ENCODE measurements at regions not wholly inside any gene's neighbourhood (a gene's known extent, or its start where the extent isn't known, plus 50 kb on each side); places are given as distances from the start of the nearest gene placed in this dataset.

DNA sequence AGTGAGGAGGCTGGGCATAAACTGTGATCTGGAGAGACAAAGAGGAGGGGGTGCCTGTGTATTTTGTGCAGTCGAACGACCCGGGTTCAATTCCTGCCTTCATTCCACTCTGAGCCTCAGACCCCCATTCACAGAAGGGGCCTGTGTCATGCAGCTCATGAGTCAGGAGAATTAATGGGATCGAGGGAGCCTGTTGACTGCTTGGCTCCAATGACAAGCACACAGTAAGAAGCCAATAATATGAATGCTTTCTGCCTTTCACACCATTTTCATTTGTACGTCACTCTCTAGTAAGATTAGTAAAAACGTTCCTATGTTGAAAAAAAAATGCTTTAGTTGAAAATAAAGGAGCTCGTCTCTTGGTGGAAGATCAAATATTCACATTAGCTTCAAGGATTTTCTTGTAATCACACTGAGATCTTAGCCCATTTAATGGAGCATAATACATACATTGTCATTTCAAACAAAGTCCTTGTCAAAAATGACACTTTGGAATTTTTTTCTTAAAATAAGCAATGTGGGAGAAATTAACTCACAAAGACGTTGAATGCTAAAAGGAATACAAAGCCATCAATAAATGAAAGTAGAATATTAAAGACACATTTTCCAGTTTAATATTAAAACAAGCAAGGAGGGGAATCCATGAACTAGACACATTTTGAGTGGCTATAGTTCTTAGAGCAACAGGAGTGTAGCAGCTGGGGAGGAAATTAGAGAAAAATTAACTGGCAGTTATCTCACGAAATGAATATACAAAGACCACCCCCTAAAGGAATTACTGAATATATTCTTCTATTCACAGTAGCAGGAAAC lies 246.7 kb upstream of the AFDN start:
- no peak overlapping the region for H2BK15ac ChIP-seq (ENCODE audit: low read depth, poor library complexity, severe bottlenecking)
- peaks cover 0 to 10% of the 10 kb centered on the region in 2 experiments for H3K27me3 ChIP-seq (ENCODE audit: control insufficient read depth in 1 of 2, insufficient read depth in 1 of 2, low read length in 2 of 2)
- no peak overlapping the region for H3K14ac ChIP-seq (ENCODE audit: low read length in 2 of 2)
- H2BK120ac ChIP-seq (ENCODE audit: low read depth, low read length) = no peak overlapping the region
- no peak overlapping the region for H2AFZ ChIP-seq (ENCODE audit: low read depth, low read length)
- H3K18ac ChIP-seq (ENCODE audit: low read depth in 1 of 2, low read length in 2 of 2) = no peak overlapping the region
- H3K4me2 ChIP-seq (ENCODE audit: low read length, poor library complexity, severe bottlenecking) = no peak overlapping the region
- no peak overlapping the region for H2AK5ac ChIP-seq (ENCODE audit: low read length, severe bottlenecking)
- no peak overlapping the region for H2BK5ac ChIP-seq (ENCODE audit: low read depth, low read length, poor library complexity, severe bottlenecking)
- no peak overlapping the region for H4K8ac ChIP-seq (ENCODE audit: low read length)
- H3K27ac ChIP-seq (ENCODE audit: low read length, poor library complexity, severe bottlenecking) = no peak overlapping the region
- no peak overlapping the region for H3K4me3 ChIP-seq (ENCODE audit: insufficient read depth in 1 of 2, low read depth in 1 of 2, low read length in 2 of 2)
- peak overlapping the region; percentile 27 for H4K91ac ChIP-seq (ENCODE audit: low read length)
- no peak for DNase-seq
- 81% methylated on average over 3 of the region's 9 CpGs for WGBS
- H3K9me3 ChIP-seq (ENCODE audit: control insufficient read depth, low read length) = peaks cover 12% of the 10 kb centered on the region
- no peak overlapping the region for H3K9ac ChIP-seq (ENCODE audit: low read length)
- H3K79me1 ChIP-seq (replicated peaks; ENCODE audit: low read length, poor library complexity, severe bottlenecking) = no peaks in the 10 kb centered on the region
- H3K23ac ChIP-seq (ENCODE audit: low read length in 2 of 2) = no peak overlapping the region
- no peak overlapping the region for H2BK12ac ChIP-seq (ENCODE audit: low read length in 2 of 2)
- no peak overlapping the region for H3K4ac ChIP-seq (ENCODE audit: low read depth in 1 of 2, low read length in 2 of 2)
- H3K36me3 ChIP-seq (ENCODE audit: control insufficient read depth in 1 of 2, insufficient read depth in 2 of 2, low read depth in 1 of 2, low read length in 2 of 2) = peaks cover 0 to 3% of the 10 kb centered on the region in 2 experiments
- H3K4me1 ChIP-seq (ENCODE audit: control insufficient read depth, insufficient read depth, low read depth, low read length) = peaks cover 1% of the 10 kb centered on the region

DNA sequence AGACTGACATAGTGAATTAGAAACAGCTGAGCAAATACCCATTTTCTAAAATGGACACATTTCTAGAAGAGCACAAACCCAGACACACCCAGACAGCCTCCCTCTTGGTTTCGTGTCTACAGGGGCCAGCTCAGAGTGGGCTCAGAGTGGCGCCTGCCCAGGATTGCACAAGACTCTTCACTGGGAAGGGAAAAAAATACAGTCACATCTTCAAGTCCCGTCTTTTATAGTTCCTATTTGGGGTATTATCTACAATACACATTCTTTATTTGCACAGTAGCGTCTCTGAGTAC lies 246.1 kb upstream of the AFDN start:
- Histone ChIP-seq H2BK12ac (ENCODE audit: low read length in 2 of 2) (no peak overlapping the region), H3K36me3 (ENCODE audit: control insufficient read depth in 1 of 2, insufficient read depth in 2 of 2, low read depth in 1 of 2, low read length in 2 of 2) (peaks cover 0 to 3% of the 10 kb centered on the region in 2 experiments), H3K27ac (ENCODE audit: low read length, poor library complexity, severe bottlenecking) (no peak overlapping the region), H3K4me1 (ENCODE audit: control insufficient read depth, insufficient read depth, low read depth, low read length) (peaks cover 1% of the 10 kb centered on the region), H2AFZ (ENCODE audit: low read depth, low read length) (no peak overlapping the region), H2AK5ac (ENCODE audit: low read length, severe bottlenecking) (no peak overlapping the region), H2BK15ac (ENCODE audit: low read depth, poor library complexity, severe bottlenecking) (no peak overlapping the region), H3K27me3 (ENCODE audit: control insufficient read depth in 1 of 2, insufficient read depth in 1 of 2, low read length in 2 of 2) (peaks cover 0 to 10% of the 10 kb centered on the region in 2 experiments), H3K9ac (ENCODE audit: low read length) (no peak overlapping the region), H2BK5ac (ENCODE audit: low read depth, low read length, poor library complexity, severe bottlenecking) (no peak overlapping the region), H3K9me3 (ENCODE audit: control insufficient read depth, low read length) (peaks cover 12% of the 10 kb centered on the region), H4K91ac (ENCODE audit: low read length) (no peak overlapping the region), H3K4me2 (ENCODE audit: low read length, poor library complexity, severe bottlenecking) (no peak overlapping the region), H3K4me3 (ENCODE audit: insufficient read depth in 1 of 2, low read depth in 1 of 2, low read length in 2 of 2) (no peak overlapping the region), H4K8ac (ENCODE audit: low read length) (no peak overlapping the region), H2BK120ac (ENCODE audit: low read depth, low read length) (no peak overlapping the region), H3K4ac (ENCODE audit: low read depth in 1 of 2, low read length in 2 of 2) (no peak overlapping the region), H3K14ac (ENCODE audit: low read length in 2 of 2) (no peak overlapping the region), H3K79me1 (replicated peaks; ENCODE audit: low read length, poor library complexity, severe bottlenecking) (no peaks in the 10 kb centered on the region), H3K23ac (ENCODE audit: low read length in 2 of 2) (no peak overlapping the region), H3K18ac (ENCODE audit: low read depth in 1 of 2, low read length in 2 of 2) (no peak overlapping the region)
- 63% methylated on average over 3 of the region's 4 CpGs for WGBS
- no peak for DNase-seq

DNA sequence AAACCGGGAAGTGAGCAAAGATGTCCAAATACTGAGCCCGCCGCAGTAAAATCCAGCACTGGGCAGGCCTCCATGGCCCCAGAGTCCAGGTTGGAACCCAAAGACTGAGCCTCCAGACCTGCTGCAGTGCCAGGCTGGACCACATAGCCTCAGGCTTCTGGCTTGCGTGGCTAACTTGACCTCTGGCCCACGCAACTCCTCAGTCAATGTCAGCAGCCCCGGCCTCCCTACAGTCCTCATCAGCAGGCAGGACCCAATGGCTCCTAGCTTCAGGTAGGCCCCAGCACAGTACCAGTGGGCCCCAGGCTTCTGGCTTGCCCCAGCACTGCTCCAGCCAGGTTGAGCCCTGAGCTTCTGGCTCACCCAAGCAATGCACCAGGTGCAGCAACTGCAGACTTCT lies 245.1 kb upstream of the AFDN start:
- H3K27ac ChIP-seq (ENCODE audit: low read length, poor library complexity, severe bottlenecking) = no peak overlapping the region
- H2BK5ac ChIP-seq (ENCODE audit: low read depth, low read length, poor library complexity, severe bottlenecking) = no peak overlapping the region
- H3K4ac ChIP-seq (ENCODE audit: low read depth in 1 of 2, low read length in 2 of 2) = no peak overlapping the region
- no peak overlapping the region for H3K4me2 ChIP-seq (ENCODE audit: low read length, poor library complexity, severe bottlenecking)
- no peak overlapping the region for H3K4me3 ChIP-seq (ENCODE audit: insufficient read depth in 1 of 2, low read depth in 1 of 2, low read length in 2 of 2)
- peaks cover 1% of the 10 kb centered on the region for H3K4me1 ChIP-seq (ENCODE audit: control insufficient read depth, insufficient read depth, low read depth, low read length)
- H4K91ac ChIP-seq (ENCODE audit: low read length) = no peak overlapping the region
- no peak overlapping the region for H3K18ac ChIP-seq (ENCODE audit: low read depth in 1 of 2, low read length in 2 of 2)
- H3K23ac ChIP-seq (ENCODE audit: low read length in 2 of 2) = no peak overlapping the region
- no peak overlapping the region for H2BK120ac ChIP-seq (ENCODE audit: low read depth, low read length)
- H3K36me3 ChIP-seq (ENCODE audit: control insufficient read depth in 1 of 2, insufficient read depth in 2 of 2, low read depth in 1 of 2, low read length in 2 of 2) = peaks cover 0 to 3% of the 10 kb centered on the region in 2 experiments
- no peak overlapping the region for H2AFZ ChIP-seq (ENCODE audit: low read depth, low read length)
- no peaks in the 10 kb centered on the region for H3K79me1 ChIP-seq (replicated peaks; ENCODE audit: low read length, poor library complexity, severe bottlenecking)
- H2AK5ac ChIP-seq (ENCODE audit: low read length, severe bottlenecking) = no peak overlapping the region
- H3K14ac ChIP-seq (ENCODE audit: low read length in 2 of 2) = no peak overlapping the region
- H2BK12ac ChIP-seq (ENCODE audit: low read length in 2 of 2) = no peak overlapping the region
- peaks cover 0 to 10% of the 10 kb centered on the region in 2 experiments for H3K27me3 ChIP-seq (ENCODE audit: control insufficient read depth in 1 of 2, insufficient read depth in 1 of 2, low read length in 2 of 2)
- H3K9ac ChIP-seq (ENCODE audit: low read length) = no peak overlapping the region
- WGBS = 95% methylated on average over 6 of the region's 6 CpGs
- DNase-seq = no peak
- no peak overlapping the region for H4K8ac ChIP-seq (ENCODE audit: low read length)
- peaks cover 19% of the 10 kb centered on the region for H3K9me3 ChIP-seq (ENCODE audit: control insufficient read depth, low read length)
- no peak overlapping the region for H2BK15ac ChIP-seq (ENCODE audit: low read depth, poor library complexity, severe bottlenecking)

DNA sequence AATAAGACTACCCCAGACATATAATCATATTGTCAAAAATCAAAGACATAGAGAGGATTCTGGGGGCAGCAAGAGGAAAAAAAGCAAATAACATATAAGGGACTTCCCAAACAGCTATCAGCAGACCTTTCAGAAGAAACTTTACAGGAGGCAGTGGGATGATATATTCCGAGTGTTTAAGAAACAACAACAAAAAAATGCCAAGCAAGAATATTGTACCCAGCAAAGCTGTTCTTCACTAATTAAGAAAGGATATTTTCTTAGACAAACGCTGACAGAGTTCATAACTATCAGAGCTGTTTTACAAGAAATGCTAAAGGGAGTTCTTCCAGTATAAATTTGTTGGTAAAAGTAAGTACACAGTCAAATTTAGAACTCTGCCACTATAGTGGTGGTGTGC lies 243.3 kb upstream of the AFDN start:
- DNase-seq = no peak
- no peak overlapping the region for H2AFZ ChIP-seq (ENCODE audit: low read depth, low read length)
- H3K36me3 ChIP-seq (ENCODE audit: control insufficient read depth in 1 of 2, insufficient read depth in 2 of 2, low read depth in 1 of 2, low read length in 2 of 2) = peaks cover 0 to 3% of the 10 kb centered on the region in 2 experiments
- peaks cover 0 to 6% of the 10 kb centered on the region in 2 experiments for H3K27me3 ChIP-seq (ENCODE audit: control insufficient read depth in 1 of 2, insufficient read depth in 1 of 2, low read length in 2 of 2)
- no peaks in the 10 kb centered on the region for H3K79me1 ChIP-seq (replicated peaks; ENCODE audit: low read length, poor library complexity, severe bottlenecking)
- H3K4me2 ChIP-seq (ENCODE audit: low read length, poor library complexity, severe bottlenecking) = no peak overlapping the region
- no CpG with 5 or more reads among the region's 2 CpGs for WGBS
- H2BK15ac ChIP-seq (ENCODE audit: low read depth, poor library complexity, severe bottlenecking) = no peak overlapping the region
- no peak overlapping the region for H3K4ac ChIP-seq (ENCODE audit: low read depth in 1 of 2, low read length in 2 of 2)
- no peak overlapping the region for H4K91ac ChIP-seq (ENCODE audit: low read length)
- no peak overlapping the region for H2AK5ac ChIP-seq (ENCODE audit: low read length, severe bottlenecking)
- no peak overlapping the region for H3K18ac ChIP-seq (ENCODE audit: low read depth in 1 of 2, low read length in 2 of 2)
- no peak overlapping the region for H2BK120ac ChIP-seq (ENCODE audit: low read depth, low read length)
- peaks cover 20% of the 10 kb centered on the region for H3K9me3 ChIP-seq (ENCODE audit: control insufficient read depth, low read length)
- no peak overlapping the region for H3K14ac ChIP-seq (ENCODE audit: low read length in 2 of 2)
- H3K23ac ChIP-seq (ENCODE audit: low read length in 2 of 2) = no peak overlapping the region
- peaks cover 3% of the 10 kb centered on the region for H3K4me1 ChIP-seq (ENCODE audit: control insufficient read depth, insufficient read depth, low read depth, low read length)
- H2BK5ac ChIP-seq (ENCODE audit: low read depth, low read length, poor library complexity, severe bottlenecking) = no peak overlapping the region
- no peak overlapping the region for H3K9ac ChIP-seq (ENCODE audit: low read length)
- no peak overlapping the region for H2BK12ac ChIP-seq (ENCODE audit: low read length in 2 of 2)
- no peak overlapping the region for H3K27ac ChIP-seq (ENCODE audit: low read length, poor library complexity, severe bottlenecking)
- no peak overlapping the region for H3K4me3 ChIP-seq (ENCODE audit: insufficient read depth in 1 of 2, low read depth in 1 of 2, low read length in 2 of 2)
- no peak overlapping the region for H4K8ac ChIP-seq (ENCODE audit: low read length)

All from mesenchymal stem cell (in vitro differentiated cells and primary cell).